Lower leg skin (tissue), 3 donors: ENCODE measurements at regions not wholly inside any gene's neighbourhood (a gene's known extent, or its start where the extent isn't known, plus 50 kb on each side); places are given as distances from the start of the nearest gene placed in this dataset.

Source experiments
- CTCF ChIP-seq, 3 donors: fragments of 450-650 bp; IDR thresholded peaks; one replicate each; pipeline ENCODE4 v1.5.1; 2016; ENCODE audit warnings: antibody characterized with exemption in 3 of 3, mild to moderate bottlenecking in 3 of 3, moderate library complexity in 2 of 3
- POLR2A ChIP-seq, 2 donors: fragments of 450-650 bp; IDR thresholded peaks; one replicate each; pipeline ENCODE4 v1.6.1; 2016 to 2017; ENCODE audit warnings: antibody characterized with exemption in 2 of 2, mild to moderate bottlenecking in 1 of 2, moderate library complexity in 1 of 2

GRCh38 chr4:120353235-120353634, 286.6 kb upstream of the MAD2L1 start:
- TF ChIP-seq CTCF (IDR thresholded peaks at IDR 0.05) = no peak
- no peak for TF ChIP-seq POLR2A (IDR thresholded peaks at IDR 0.05)
